SH-SY5Y (cell line): ENCODE measurements at regions not wholly inside any gene's neighbourhood (a gene's known extent, or its start where the extent isn't known, plus 50 kb on each side); places are given as distances from the start of the nearest gene placed in this dataset.

Experiments used
- GATA2 ChIP-seq: IDR thresholded peaks from 2 replicates; pipeline ENCODE4 v1.6.1; 2011; ENCODE audit warnings: mild to moderate bottlenecking, low read depth, low read length
- GATA3 ChIP-seq: IDR thresholded peaks from 2 replicates; pipeline ENCODE4 v1.6.1; 2011; ENCODE audit warnings: low read depth, mild to moderate bottlenecking, low read length, moderate library complexity

GRCh38 chr6:82030301-82030700, 217.2 kb downstream of the IBTK start:
- no peak for TF ChIP-seq GATA2
- no peak for TF ChIP-seq GATA3
